HS-27A (cell line): ENCODE measurements at regions not wholly inside any gene's neighbourhood (a gene's known extent, or its start where the extent isn't known, plus 50 kb on each side); places are given as distances from the start of the nearest gene placed in this dataset.
A peak's percentile ranks its signal among the peaks of the same experiment; 100 is the strongest.
"Not testable (repeated sequence)": the region's sequence is repeated elsewhere in the genome, so short reads cannot be mapped to it uniquely, and the experiment has no call there.

Experiments used
- DNase-seq: peaks from one replicate; pipeline ENCODE4 v3.0.0-alpha.2; 2012; ENCODE audit warnings: low read depth, missing footprints

DNA sequence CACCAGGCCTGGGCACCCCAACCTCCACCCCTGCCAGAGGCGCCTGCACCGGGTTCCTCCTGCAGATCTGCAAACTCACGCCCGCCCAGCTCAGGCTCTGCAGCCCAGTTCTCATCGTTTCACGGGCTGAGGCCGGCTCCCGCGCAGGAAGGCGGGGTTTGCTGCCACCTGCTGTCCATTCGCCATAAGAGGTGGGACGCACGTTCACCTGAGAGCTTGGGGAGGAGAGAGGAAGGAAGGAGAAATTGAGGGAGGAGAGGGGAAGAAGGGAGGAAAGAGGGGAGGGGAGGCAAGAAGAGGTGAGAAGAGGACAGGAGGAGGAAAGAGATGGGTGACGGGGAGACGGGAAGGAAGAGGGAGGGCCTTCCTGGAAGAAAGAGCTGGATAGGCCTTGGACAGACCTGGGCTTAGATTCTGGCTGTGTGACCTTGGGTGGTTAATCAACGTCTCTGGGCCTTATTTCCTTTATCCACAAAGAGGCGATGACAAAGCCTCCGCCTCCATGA is 114.5 kb downstream of the ADRA2C start:
- DNase-seq = no peak

DNA sequence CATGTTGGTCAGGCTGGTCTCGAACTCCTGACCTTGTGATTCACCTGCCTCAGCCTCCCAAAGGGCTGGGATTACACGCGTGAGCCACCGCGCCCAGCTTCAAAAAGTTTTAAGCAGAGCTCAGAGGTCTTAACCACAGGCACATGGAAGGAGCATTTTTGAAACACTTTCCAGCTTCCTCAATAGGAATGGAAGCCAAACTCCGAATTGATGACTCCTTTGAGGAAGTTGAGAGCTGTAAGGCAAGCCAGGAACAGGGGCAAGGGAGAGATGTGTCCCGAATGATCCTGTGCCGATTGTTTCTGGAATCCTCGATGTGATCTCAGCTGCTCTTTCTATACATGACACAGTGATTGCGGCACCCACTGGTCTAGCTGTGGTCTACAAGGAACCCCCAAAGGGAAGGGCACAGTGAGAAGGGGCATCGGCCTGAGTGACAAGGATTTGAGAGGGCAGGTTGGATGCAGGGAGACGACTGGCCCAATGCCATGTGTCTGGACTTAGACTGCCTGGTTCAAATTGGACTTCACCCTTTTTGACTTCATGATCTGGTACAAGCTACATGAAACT is 116.2 kb downstream of the ADRA2C start:
- DNase-seq = not testable (repeated sequence)

GRCh38 chr4:3884261-3884660 is 118.1 kb downstream of the ADRA2C start:
- not testable (repeated sequence) for DNase-seq

GRCh38 chr4:3893590-3893989 is 127.4 kb downstream of the ADRA2C start:
- DNase-seq = not testable (repeated sequence)

GRCh38 chr4:3894086-3894959 is 128.1 kb downstream of the ADRA2C start:
- DNase-seq = not testable (repeated sequence)

DNA sequence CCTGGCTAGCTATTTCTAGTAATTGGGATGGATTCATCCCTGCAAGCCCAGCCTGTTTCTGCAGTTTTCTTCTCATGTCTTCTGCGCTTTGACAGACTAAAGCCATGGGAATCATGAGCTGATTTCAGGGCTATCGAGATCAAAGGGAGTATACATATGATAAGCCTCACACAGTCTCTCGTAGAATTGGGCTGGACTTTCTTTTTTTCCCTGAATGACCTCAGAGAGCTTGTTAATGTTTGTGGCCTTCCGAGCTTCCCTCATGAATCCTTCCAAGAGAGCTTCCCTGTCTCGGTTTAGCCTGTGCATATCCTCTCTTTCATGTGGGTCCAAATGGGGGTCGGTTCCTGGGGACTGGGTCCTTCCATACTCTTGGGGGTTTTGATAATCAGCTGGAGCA is 130.3 kb downstream of the ADRA2C start:
- no peak for DNase-seq

DNA sequence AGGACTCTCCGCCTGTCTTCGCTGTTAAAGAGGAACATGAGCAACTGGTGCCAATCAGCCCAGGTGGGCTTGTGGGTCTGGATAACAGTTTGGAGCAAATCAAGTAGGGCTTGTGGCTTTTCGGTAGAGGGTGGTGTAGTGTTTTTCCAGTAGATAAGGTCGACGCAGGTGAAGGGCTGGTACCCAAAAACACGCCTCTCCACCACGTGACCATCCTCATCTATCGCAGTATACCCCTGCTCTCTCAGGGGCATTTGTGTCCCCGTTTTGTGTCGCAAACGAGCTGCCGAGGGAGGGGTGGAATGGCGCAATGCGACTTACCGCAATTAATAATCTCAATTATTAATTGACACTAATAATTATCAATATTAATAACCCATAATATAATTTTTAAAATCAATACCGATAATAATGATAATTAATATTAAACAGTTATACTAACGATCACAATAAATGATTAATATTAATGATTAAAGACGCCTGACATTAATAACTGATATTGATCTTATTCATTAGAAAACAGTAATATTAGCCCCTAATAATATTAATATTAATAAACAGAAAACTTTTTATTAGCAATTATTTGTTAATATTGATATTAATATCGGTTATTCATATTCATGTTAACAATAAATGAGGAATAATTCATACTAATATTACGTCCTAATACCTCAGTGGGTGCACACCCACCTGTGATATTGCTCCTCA is 130.8 kb downstream of the ADRA2C start:
- not testable (repeated sequence) for DNase-seq

DNA sequence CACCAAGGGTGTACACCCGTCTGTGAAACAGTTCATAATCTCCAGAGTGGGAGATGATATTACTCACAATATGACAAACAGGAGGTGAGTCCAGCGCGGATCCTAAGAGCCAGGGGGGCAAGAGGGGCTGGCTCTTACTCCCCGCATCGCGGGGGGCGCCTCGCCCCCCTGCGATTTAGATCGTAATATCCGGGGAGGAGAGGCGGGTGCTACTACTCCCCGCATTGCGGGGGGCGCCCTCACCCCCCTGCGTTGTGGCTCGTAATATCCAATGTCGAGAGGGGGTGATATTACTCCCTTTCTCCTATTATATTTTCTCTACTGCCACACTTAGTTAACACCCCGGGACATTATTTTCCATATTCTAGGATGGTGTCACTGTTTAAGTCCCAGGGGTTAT is 131.9 kb downstream of the ADRA2C start:
- no peak for DNase-seq

GRCh38 chr4:3898928-3899327 is 132.7 kb downstream of the ADRA2C start:
- DNase-seq = not testable (repeated sequence)

GRCh38 chr4:3904264-3904955 is 138.2 kb downstream of the ADRA2C start:
- DNase-seq = peak; percentile 33

DNA sequence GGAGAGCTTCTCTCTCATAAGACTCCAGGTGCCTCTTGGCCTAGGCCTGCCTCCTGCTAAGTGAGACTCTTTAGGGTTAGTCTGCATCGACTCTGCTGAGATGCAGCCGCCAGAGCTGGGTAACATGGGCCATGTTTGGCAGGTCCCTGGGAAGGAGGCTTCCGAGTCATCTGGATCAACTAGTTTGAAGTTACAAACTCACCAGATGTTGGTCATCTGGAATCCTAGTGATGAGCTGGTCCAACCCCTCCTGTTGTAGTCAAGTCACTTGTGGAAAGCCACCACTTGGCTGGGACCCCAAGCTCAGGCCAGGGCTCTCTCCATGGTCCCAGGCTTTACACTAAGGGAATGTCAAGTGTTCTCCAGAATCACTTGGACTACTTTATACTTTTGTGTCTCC is 143.4 kb downstream of the ADRA2C start:
- DNase-seq = not testable (repeated sequence)

DNA sequence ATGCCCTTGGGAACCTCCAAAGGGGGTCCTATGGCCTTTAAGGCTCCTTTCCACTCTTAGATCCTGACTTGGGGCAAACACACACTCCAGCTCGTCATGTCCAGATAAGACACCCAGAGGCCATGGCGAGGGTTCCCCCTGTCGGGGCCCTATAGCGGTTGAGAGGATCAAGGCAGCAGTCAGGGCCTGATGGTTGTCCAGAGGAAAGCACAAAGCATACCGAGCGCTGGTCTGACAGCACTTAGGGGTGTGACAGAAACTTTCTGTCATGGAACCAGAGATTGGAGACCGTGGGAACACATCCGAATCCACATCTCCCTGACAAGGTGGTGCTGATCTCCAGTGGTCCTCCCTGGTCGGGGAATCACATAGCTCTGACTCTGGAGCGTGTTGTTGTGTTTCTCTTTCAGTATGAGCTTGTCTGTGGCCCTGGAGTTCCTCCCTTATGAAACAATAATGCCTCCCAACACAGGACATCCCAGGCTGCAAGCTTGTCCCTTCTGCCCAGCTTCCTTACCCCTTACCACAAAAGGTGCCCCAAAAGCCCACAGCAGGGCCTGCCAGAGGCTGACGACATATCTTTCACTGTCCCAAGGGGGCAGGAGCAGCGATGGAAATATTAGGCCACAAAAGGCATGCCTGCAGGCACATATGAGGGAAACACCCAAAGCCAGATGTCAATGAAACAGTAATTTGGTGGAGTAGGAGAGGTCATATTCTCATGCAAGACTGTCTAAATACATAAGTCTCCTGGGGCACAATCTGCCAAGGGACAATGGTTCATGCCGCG is 144.2 kb downstream of the ADRA2C start:
- DNase-seq = not testable (repeated sequence)

DNA sequence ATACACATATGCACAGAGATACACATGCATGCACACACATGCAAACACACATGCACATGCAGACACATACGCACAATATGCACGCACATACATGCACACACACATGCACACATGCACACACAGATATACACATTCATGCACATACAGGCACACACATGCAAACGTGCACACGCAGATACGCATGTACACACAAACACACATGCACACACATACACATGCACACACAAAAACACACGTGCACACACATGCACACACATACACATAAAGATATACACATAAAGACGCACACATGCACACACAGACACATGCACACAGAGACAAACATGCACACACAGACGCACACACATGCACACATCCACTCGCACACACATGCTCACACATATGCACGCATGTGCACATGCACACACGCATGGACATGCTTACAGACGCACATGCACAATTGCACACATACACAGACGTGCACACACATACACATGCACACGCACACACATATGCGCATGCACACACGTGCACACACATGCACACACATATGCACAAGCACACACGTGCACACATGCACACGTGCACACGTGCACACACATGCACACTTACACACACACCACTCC is 145.2 kb downstream of the ADRA2C start:
- no peak for DNase-seq

GRCh38 chr4:3914511-3914910 is 148.3 kb downstream of the ADRA2C start:
- not testable (repeated sequence) for DNase-seq

- not testable (repeated sequence) for DNase-seq
These were observed 153.3 kb downstream of the ADRA2C start for GRCh38 chr4:3919509-3919908.

- DNase-seq = not testable (repeated sequence)
These were observed 155.7 kb downstream of the ADRA2C start for GRCh38 chr4:3921902-3922301.

DNA sequence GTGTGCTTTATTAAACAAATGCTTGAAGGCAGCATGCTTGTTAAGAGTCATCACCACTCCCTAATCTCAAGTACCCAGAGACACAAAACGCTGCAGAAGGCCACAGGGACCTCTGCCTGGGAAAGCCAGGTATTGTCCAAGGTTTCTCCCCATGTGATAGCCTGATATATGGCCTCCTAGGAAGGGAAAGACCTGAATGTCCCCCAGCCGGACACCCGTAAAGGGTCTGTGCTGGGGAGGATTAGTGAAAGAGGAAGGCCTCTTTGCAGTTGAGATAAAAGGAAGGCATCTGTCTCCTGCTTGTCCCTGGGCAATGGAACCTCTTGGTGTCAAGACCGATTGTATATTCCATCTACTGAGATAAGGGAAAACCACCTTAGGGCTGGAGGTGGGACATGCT is 159.7 kb downstream of the ADRA2C start:
- DNase-seq = not testable (repeated sequence)

GRCh38 chr4:3926271-3926670 is 160.1 kb downstream of the ADRA2C start:
- not testable (repeated sequence) for DNase-seq

DNA sequence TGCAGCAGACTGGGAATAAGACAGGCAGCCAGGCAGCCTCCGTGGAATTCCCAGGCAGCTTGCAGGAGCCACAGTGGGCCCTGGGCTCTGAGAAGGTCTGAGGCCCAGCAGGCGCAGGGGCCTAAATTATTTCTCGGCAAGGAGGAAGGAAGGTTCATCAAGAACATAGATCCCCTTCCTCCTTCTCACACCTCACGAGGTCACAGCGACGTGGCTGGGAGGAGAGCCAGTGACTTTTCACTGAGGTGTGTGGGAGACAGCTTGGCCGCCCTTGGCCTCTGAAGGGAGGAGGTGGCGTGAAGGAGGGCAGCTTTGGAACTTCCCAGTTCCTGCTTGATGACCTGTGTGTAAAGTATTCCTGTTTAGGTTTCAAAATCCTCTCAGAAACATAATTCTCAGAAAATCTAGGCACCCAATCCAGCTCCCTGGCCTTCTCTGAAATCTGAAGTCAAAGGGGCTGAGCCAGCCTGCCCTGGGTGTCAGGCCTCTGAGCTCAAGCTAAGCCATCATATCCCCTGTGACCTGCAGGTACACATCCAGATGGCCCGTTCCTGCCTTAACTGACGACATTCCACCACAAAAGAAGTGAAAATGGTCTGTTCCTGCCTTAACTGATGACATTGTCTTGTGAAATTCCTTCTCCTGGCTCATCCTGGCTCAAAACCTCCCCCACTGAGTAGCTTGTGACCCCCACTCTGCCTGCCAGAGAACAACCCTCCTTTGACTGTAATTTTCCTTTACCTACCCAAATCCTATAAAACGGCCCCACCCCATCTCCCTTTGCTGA is 161.0 kb downstream of the ADRA2C start:
- DNase-seq = not testable (repeated sequence)

DNA sequence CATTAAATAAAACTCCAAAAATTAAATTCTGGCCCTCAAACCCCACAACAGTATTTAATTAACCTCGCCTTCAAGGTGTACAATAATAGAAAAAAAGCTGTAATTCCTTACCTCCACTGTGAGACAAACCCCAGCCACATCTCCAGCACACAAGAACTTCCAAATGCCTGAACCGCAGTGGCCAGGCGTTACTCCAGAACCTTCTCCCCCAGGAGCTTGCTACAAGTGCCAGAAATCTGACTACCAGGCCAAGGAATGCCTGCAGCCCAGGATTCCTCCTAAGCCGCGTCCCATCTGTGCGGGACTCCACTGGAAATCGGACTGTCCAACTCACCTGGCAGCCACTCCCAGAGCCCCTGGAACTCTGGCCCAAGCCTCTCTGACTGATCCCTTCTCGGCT is 163.2 kb downstream of the ADRA2C start:
- not testable (repeated sequence) for DNase-seq
